HEK293 (cell line): ENCODE measurements at regions not wholly inside any gene's neighbourhood (a gene's known extent, or its start where the extent isn't known, plus 50 kb on each side); places are given as distances from the start of the nearest gene placed in this dataset.
"Not testable (repeated sequence)": the region's sequence is repeated elsewhere in the genome, so short reads cannot be mapped to it uniquely, and the experiment has no call there.

Experiments
- CTCF ChIA-PET: fragments of 350-600 bp; formaldehyde crosslinking; extraction: SDS; loops from one replicate; lab custom pipeline; 2021; ENCODE audit warnings: antibody characterized with exemption; lab: Yijun Ruan, JAX
- POLR2A ChIA-PET: fragments of 300-600 bp; formaldehyde crosslinking; extraction: SDS; loops from one replicate; lab custom pipeline; 2020; ENCODE audit warnings: antibody characterized with exemption, inconsistent platforms; lab: Yijun Ruan, JAX
- H3K27ac ChIP-seq: fragments of 200-500 bp; sonication (Bioruptor generic); 2 replicates; pipeline ENCODE4 v1.5.1; 2014; ENCODE audit warnings: low read depth, low read length, control low read depth, inconsistent platforms; ENCODE audit errors: extremely low read depth
- H3K36me3 ChIP-seq, 2 experiments: fragments of 200-500 bp in 1 of 2; sonication (Bioruptor generic) in 1 of 2; 1 replicate in 1 of 2; 2 replicates in 1 of 2; pipeline ENCODE4 v1.5.1; 2014 to 2017; ENCODE audit warnings: inconsistent platforms in 2 of 2, low read length in 2 of 2; ENCODE audit not compliant: control insufficient read depth in 2 of 2, insufficient read depth in 1 of 2
- H3K4me1 ChIP-seq: fragments of 200-500 bp; sonication (Bioruptor generic); 2 replicates; pipeline ENCODE4 v1.5.1; 2014; ENCODE audit warnings: mild to moderate bottlenecking, low read length, inconsistent platforms; ENCODE audit not compliant: control insufficient read depth, insufficient read depth
- H3K4me3 ChIP-seq: 2 replicates; pipeline ENCODE4 v1.5.1; 2011; ENCODE audit warnings: low read depth, mild to moderate bottlenecking, control low read depth, low read length, moderate library complexity
- H3K9me3 ChIP-seq: fragments of 200-500 bp; sonication (Bioruptor generic); 2 replicates; pipeline ENCODE4 v1.5.1; 2014; ENCODE audit warnings: low read depth, low read length, inconsistent platforms; ENCODE audit not compliant: control insufficient read depth, insufficient read depth
- ATF2 ChIP-seq: fragments of 450-650 bp; formaldehyde crosslinking; IDR thresholded peaks from 2 replicates; pipeline ENCODE4 v1.5.1; 2016; ENCODE audit warnings: missing biosample characterization, missing genetic modification characterization, low read depth
- OVOL3 ChIP-seq: fragments of 450-650 bp; formaldehyde crosslinking; IDR thresholded peaks from 2 replicates; pipeline ENCODE4 v1.5.1; 2016; ENCODE audit warnings: missing biosample characterization, missing genetic modification characterization
- RBAK ChIP-seq: fragments of 450-650 bp; formaldehyde crosslinking; IDR thresholded peaks from 2 replicates; pipeline ENCODE4 v1.5.1; 2016; ENCODE audit warnings: missing biosample characterization, missing genetic modification characterization
- SETDB1 ChIP-seq: IDR thresholded peaks from one replicate; pipeline ENCODE4 v1.6.1; 2017; ENCODE audit warnings: mild to moderate bottlenecking, low read length, moderate library complexity, mixed read lengths; ENCODE audit not compliant: insufficient read length
- ZBTB7A ChIP-seq: fragments of 450-650 bp; formaldehyde crosslinking; IDR thresholded peaks from 2 replicates; pipeline ENCODE4 v1.5.1; 2016; ENCODE audit warnings: low read depth, missing biosample characterization, missing genetic modification characterization
- ZNF121 ChIP-seq: fragments of 450-650 bp; formaldehyde crosslinking; IDR thresholded peaks from 2 replicates; pipeline ENCODE4 v1.5.1; 2016; ENCODE audit warnings: missing biosample characterization, missing genetic modification characterization
- ZNF18 ChIP-seq: fragments of 450-650 bp; formaldehyde crosslinking; IDR thresholded peaks from 2 replicates; pipeline ENCODE4 v1.5.1; 2016; ENCODE audit warnings: missing biosample characterization, missing genetic modification characterization
- ZNF202 ChIP-seq: fragments of 450-650 bp; formaldehyde crosslinking; IDR thresholded peaks from 2 replicates; pipeline ENCODE4 v1.5.1; 2016; ENCODE audit warnings: missing biosample characterization, missing genetic modification characterization, borderline replicate concordance
- ZNF221 ChIP-seq: fragments of 450-650 bp; formaldehyde crosslinking; IDR thresholded peaks from 2 replicates; pipeline ENCODE4 v1.5.1; 2017; ENCODE audit warnings: missing biosample characterization, missing genetic modification characterization, borderline replicate concordance
- ZNF274 ChIP-seq, 2 experiments: fragments of 200-500 bp in 1 of 2; fragments of 450-650 bp in 1 of 2; sonication (Bioruptor generic) in 1 of 2; formaldehyde crosslinking in 1 of 2; IDR thresholded peaks; 2 replicates each; pipeline versions ENCODE4 v1.5.1 to v1.6.1; 2014 to 2016; ENCODE audit warnings: borderline replicate concordance in 1 of 2, inconsistent platforms in 1 of 2, low read length in 1 of 2, missing biosample characterization in 1 of 2, missing genetic modification characterization in 1 of 2
- ZNF391 ChIP-seq: fragments of 450-650 bp; formaldehyde crosslinking; IDR thresholded peaks from 2 replicates; pipeline ENCODE4 v1.5.1; 2016; ENCODE audit warnings: low read depth, missing biosample characterization, missing genetic modification characterization, borderline replicate concordance
- ZNF473 ChIP-seq: fragments of 450-650 bp; formaldehyde crosslinking; IDR thresholded peaks from 2 replicates; pipeline ENCODE4 v1.5.1; 2017; ENCODE audit warnings: missing biosample characterization, missing genetic modification characterization
- ZNF521 ChIP-seq: fragments of 450-650 bp; formaldehyde crosslinking; IDR thresholded peaks from 2 replicates; pipeline ENCODE4 v1.5.1; 2017; ENCODE audit warnings: missing biosample characterization, mild to moderate bottlenecking, missing genetic modification characterization
- ZNF529 ChIP-seq: fragments of 450-650 bp; formaldehyde crosslinking; IDR thresholded peaks from 2 replicates; pipeline ENCODE4 v1.5.1; 2017; ENCODE audit warnings: missing genetic modification characterization, missing biosample characterization; ENCODE audit not compliant: insufficient replicate concordance
- ZNF558 ChIP-seq: fragments of 450-650 bp; formaldehyde crosslinking; IDR thresholded peaks from 2 replicates; pipeline ENCODE4 v1.5.1; 2016; ENCODE audit warnings: missing biosample characterization, missing genetic modification characterization
- ZNF561 ChIP-seq: fragments of 450-650 bp; IDR thresholded peaks from 2 replicates; pipeline ENCODE4 v1.5.1; 2018; ENCODE audit warnings: missing biosample characterization, missing genetic modification characterization, borderline replicate concordance
- ZNF629 ChIP-seq: fragments of 450-650 bp; formaldehyde crosslinking; IDR thresholded peaks from 2 replicates; pipeline ENCODE4 v1.5.1; 2017; ENCODE audit warnings: missing biosample characterization, missing genetic modification characterization
- ZNF645 ChIP-seq: fragments of 450-650 bp; formaldehyde crosslinking; IDR thresholded peaks from 2 replicates; pipeline ENCODE4; 2016; ENCODE audit warnings: missing biosample characterization, missing genetic modification characterization
- ZNF658 ChIP-seq: fragments of 450-650 bp; formaldehyde crosslinking; IDR thresholded peaks from 2 replicates; pipeline ENCODE4; 2016; ENCODE audit warnings: missing biosample characterization, missing genetic modification characterization
- ZNF660 ChIP-seq: fragments of 450-650 bp; IDR thresholded peaks from 2 replicates; pipeline ENCODE4 v1.5.1; 2018; ENCODE audit warnings: missing biosample characterization, mild to moderate bottlenecking, missing genetic modification characterization
- ZNF76 ChIP-seq: fragments of 450-650 bp; formaldehyde crosslinking; IDR thresholded peaks from 2 replicates; pipeline ENCODE4; 2016; ENCODE audit warnings: low read depth, missing biosample characterization, missing genetic modification characterization, borderline replicate concordance
- ZSCAN18 ChIP-seq: fragments of 450-650 bp; formaldehyde crosslinking; IDR thresholded peaks from 2 replicates; pipeline ENCODE4 v1.5.1; 2016; ENCODE audit warnings: missing biosample characterization, missing genetic modification characterization
- ZSCAN23 ChIP-seq: fragments of 450-650 bp; formaldehyde crosslinking; IDR thresholded peaks from 2 replicates; pipeline ENCODE4 v1.5.1; 2016; ENCODE audit warnings: missing biosample characterization, missing genetic modification characterization

- Histone ChIP-seq H3K4me1 (no peaks in the 10 kb centered on the region), H3K27ac (no peak overlapping the region), H3K36me3 (no peaks in the 10 kb centered on the region), H3K9me3 (no peaks in the 10 kb centered on the region), H3K4me3 (no peak overlapping the region)
- ChIA-PET CTCF (interaction anchor here (0.7 kb wide), 1 partner anchor 162 kb away, joined by 3 read pairs; no protein-coding TSS in a partner anchor), POLR2A (no interaction called here)
- TF ChIP-seq ATF2 (peak; percentile 62; the same call in 1 of the 2 replicates), ZNF391 (tag by site-specific recombination) (no peak)
Observed at GRCh38 chr12:17866802-17867201, 223.2 kb downstream of the RERGL start.

GRCh38 chr12:17855548-17855947 is 234.4 kb downstream of the RERGL start:
- POLR2A ChIA-PET, CTCF ChIA-PET, H3K9me3 ChIP-seq, H3K4me3 ChIP-seq, H3K36me3 ChIP-seq, H3K27ac ChIP-seq, H3K4me1 ChIP-seq: not testable (repeated sequence)

GRCh38 chr12:17853054-17853453 is 236.9 kb downstream of the RERGL start:
- ChIA-PET CTCF (no interaction called here), POLR2A (no interaction called here)
- H3K4me1 ChIP-seq, result no peaks in the 10 kb centered on the region
- H3K36me3 ChIP-seq, result no peaks in the 10 kb centered on the region
- H3K4me3 ChIP-seq, result no peak overlapping the region
- H3K9me3 ChIP-seq, result no peaks in the 10 kb centered on the region
- no peak overlapping the region for H3K27ac ChIP-seq
- no peak for TF ChIP-seq ZNF274 (IDR thresholded peaks at IDR 0.05; ENCODE audit: low read length)
- TF ChIP-seq ZNF274 (tag by site-specific recombination; IDR thresholded peaks at IDR 0.05; ENCODE audit: borderline replicate concordance), result no peak
- no peak for TF ChIP-seq ZNF529
- no peak for TF ChIP-seq ZNF558 (tag by site-specific recombination)
- TF ChIP-seq OVOL3 (tag by site-specific recombination), result no peak
- no peak for TF ChIP-seq ZNF202 (tag by site-specific recombination)
- no peak for TF ChIP-seq ZNF121 (tag by site-specific recombination)
- no peak for TF ChIP-seq ZNF76 (tag by site-specific recombination)
- TF ChIP-seq ZNF561 (tag by site-specific recombination), result no peak
- no peak for TF ChIP-seq ZNF473 (tag by site-specific recombination)
- no peak for TF ChIP-seq ZNF660 (tag by site-specific recombination)
- TF ChIP-seq ZNF521, result no peak
- TF ChIP-seq ZBTB7A (tag by site-specific recombination), result no peak
- TF ChIP-seq ZNF391 (tag by site-specific recombination), result no peak
- no peak for TF ChIP-seq ZNF658
- TF ChIP-seq ZNF629 (tag by site-specific recombination), result no peak
- TF ChIP-seq, all 188 proteins: peak for 0

- H3K9me3 ChIP-seq, result no peaks in the 10 kb centered on the region
- H3K36me3 ChIP-seq, result no peaks in the 10 kb centered on the region
- ChIA-PET POLR2A (no interaction called here), CTCF (no interaction called here)
- no peaks in the 10 kb centered on the region for H3K4me1 ChIP-seq
- no peak overlapping the region for H3K27ac ChIP-seq
- no peak overlapping the region for H3K4me3 ChIP-seq
- TF ChIP-seq ZSCAN23 (tag by site-specific recombination), result no peak
- TF ChIP-seq ZNF221 (tag by site-specific recombination), result no peak
- no peak for TF ChIP-seq ZSCAN18
- TF ChIP-seq SETDB1, result no peak
- no peak for TF ChIP-seq RBAK (tag by site-specific recombination)
- no peak for TF ChIP-seq ZNF645 (tag by site-specific recombination)
- TF ChIP-seq ZNF18, result no peak
Observed at GRCh38 chr12:17841496-17841895, 248.5 kb downstream of the RERGL start.
